AG09309 (cell line): ENCODE measurements at regions not wholly inside any gene's neighbourhood (a gene's known extent, or its start where the extent isn't known, plus 50 kb on each side); places are given as distances from the start of the nearest gene placed in this dataset.

ENCODE experiments used
- DNase-seq: peaks from one replicate; pipeline ENCODE4 v3.0.0-alpha.2; 2010; ENCODE audit warnings: low read depth
- H3K4me3 ChIP-seq: 2 replicates; pipeline ENCODE4 v1.5.1; 2011; ENCODE audit warnings: mild to moderate bottlenecking, low read depth, low read length, moderate library complexity; ENCODE audit not compliant: control insufficient read depth
- TF ChIP-seq, protein P1 (sequence below): IDR thresholded peaks from 2 replicates; pipeline ENCODE4 v1.5.1; 2011; ENCODE audit warnings: mild to moderate bottlenecking, low read depth, low read length, inconsistent platforms; ENCODE audit not compliant: insufficient read depth, control insufficient read depth; ENCODE audit errors: missing control alignments

DNA sequence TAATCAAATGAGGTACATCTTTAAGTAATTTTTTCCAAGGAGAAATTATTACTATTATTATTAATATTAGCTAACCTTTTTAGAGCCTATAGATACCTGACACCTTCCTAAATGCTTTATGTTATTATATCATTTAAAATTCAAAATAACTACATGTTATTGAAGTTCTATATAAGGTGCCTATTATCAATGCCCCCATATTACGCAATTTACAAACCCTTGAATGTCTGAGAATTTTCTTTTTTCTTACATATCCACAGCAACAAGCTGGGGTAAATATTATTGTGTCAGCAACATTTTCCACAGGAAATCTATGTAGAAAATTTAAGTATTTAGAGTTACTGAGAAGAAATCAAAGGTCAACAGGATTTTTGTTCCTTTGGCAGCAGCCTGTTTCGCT lies 327.3 kb downstream of the NXPE2 start:
- no peak overlapping the region for H3K4me3 ChIP-seq
- TF ChIP-seq, protein P1, sequence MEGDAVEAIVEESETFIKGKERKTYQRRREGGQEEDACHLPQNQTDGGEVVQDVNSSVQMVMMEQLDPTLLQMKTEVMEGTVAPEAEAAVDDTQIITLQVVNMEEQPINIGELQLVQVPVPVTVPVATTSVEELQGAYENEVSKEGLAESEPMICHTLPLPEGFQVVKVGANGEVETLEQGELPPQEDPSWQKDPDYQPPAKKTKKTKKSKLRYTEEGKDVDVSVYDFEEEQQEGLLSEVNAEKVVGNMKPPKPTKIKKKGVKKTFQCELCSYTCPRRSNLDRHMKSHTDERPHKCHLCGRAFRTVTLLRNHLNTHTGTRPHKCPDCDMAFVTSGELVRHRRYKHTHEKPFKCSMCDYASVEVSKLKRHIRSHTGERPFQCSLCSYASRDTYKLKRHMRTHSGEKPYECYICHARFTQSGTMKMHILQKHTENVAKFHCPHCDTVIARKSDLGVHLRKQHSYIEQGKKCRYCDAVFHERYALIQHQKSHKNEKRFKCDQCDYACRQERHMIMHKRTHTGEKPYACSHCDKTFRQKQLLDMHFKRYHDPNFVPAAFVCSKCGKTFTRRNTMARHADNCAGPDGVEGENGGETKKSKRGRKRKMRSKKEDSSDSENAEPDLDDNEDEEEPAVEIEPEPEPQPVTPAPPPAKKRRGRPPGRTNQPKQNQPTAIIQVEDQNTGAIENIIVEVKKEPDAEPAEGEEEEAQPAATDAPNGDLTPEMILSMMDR, result no peak
- no peak for DNase-seq

DNA sequence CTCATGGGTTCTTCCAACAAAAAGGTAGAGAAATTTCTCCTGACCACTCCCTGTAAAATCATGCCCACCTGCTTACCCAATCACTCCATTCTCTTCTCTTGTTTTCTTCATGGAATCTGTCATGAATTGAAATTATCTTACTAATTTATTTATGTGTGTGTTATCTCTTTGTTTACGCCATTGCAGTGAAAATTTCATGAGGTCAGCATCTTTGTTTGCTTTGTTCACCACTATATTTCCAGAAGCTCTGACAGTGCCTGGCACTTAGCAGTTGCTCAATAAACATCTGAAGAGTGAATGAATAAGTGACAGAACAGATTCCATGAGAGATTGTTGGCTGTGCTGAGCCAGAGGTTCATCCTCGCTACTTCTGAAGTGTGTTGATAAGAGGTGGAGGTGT lies 329.5 kb downstream of the NXPE2 start:
- TF ChIP-seq, protein P1, result no peak

DNA sequence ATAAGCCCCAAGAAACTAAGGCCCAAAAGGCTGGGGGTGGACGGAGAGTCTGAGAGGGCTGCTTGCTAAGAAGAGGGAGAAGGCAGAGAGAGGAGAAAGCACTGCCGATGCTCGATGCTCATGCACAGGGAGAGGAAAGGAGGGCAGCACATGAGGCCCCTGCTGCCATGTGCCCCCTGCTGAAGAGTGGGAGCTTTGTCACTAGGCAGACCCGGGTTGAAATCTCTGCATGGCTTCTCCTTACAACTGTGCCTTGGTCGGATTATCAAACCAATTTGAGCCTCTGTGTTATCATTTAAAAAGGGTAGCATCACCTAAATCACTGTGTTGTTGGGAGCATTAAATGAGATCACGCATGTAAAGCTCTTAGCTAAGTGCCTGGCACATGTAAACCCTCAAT lies 330.5 kb downstream of the NXPE2 start:
- TF ChIP-seq, protein P1, result no peak
- H3K4me3 ChIP-seq, result no peak overlapping the region
- DNase-seq, result no peak

More for the DNA sequence above, 329.5 kb downstream of the NXPE2 start:
- H3K4me3 ChIP-seq, result no peak overlapping the region
- DNase-seq, result no peak

DNA sequence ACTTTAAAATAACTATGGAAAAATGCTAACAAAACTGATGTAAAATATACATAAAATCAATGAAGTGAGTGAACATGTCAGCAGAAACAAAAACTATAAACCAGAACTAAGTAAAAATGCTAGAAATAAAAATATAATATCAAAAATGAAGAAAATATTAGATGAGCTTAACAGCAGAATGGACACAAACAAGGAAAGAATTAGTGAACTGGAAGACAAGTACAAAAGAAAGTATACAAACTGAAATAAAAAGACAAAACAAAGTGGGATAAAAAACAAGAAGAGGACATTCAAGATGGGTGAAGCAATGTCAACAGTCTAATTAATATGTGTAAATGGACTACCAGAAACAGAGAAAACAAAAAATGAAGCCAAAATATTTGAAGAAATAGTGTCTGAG lies 339.2 kb downstream of the NXPE2 start:
- DNase-seq, result no peak
- TF ChIP-seq, protein P1, result no peak
- H3K4me3 ChIP-seq, result no peak overlapping the region

DNA sequence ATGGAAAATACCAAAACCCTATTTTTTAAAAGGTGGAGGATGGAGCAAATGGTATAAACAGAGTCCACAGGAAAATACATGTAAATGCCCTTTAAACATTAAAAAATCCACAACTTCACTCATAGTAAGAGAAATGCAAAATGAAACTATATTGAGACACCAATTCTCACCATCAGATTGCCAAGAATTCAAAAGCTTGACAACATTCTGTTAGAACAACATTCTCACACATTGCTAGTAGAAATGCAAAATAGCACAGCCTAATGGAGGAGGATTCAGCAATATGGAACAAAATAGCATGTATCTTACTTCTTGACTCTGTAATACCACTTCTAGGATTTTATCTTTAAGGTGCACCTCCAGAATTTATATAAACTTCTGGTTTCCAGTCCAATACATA lies 351.8 kb downstream of the NXPE2 start:
- TF ChIP-seq, protein P1, result no peak
- no peak overlapping the region for H3K4me3 ChIP-seq
- DNase-seq, result no peak

DNA sequence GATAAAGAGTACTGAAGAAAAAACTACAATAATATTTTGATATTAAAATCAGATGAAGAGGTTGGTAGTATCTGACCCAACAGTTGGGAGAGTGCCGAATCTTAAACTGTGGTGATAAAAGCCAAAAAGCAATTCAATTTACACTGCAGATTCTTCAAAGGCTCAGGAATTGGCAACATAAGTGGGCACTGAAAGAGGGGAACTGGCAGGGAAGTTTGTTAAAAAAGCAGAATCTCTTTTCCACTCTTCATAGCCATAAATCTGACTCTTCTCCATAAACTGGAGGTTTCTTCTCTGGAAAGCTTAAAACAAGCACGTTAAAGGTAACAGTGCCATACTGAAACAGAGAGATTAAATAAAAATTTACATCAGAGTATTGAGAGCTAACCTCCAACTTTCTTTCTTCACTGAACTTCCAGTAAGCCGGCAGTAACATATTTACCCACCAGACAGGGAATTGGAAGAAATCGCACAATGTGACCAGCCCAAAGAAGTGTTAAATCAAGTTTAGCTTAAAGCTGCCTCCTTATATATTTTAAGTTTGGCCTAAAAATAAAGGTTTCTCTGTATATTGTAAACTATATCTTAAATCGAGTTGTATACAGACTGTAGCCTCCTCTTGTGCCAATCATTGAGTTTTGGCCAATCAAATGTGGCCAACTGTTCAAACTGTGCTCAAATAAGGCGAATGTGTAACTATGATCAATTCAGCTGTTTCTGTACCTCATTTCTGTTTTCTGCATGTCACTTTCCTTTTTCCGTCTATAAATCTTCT lies 358.3 kb downstream of the NXPE2 start:
- TF ChIP-seq, protein P1, result no peak
- no peak overlapping the region for H3K4me3 ChIP-seq
- no peak for DNase-seq
